Activated CD4-positive, alpha-beta memory T cell treated with anti-CD3 and anti-CD28 coated beads, Interleukin-2, amount 10 ng/mL, durations not matched to agents 7 days and 5 days (primary cell): ENCODE measurements at regions not wholly inside any gene's neighbourhood (a gene's known extent, or its start where the extent isn't known, plus 50 kb on each side); places are given as distances from the start of the nearest gene placed in this dataset.

Experiments used
- CTCF ChIA-PET: fragments of 350-600 bp; sonication (Branson Sonifier 250); formaldehyde crosslinking; loops from one replicate; lab custom pipeline; 2021; ENCODE audit warnings: antibody characterized with exemption, inconsistent platforms; lab: Charles Lee
- POLR2A ChIA-PET: fragments of 350-600 bp; sonication (Branson Sonifier 250); formaldehyde crosslinking; loops from one replicate; lab custom pipeline; 2021; ENCODE audit warnings: antibody characterized with exemption; lab: Charles Lee
- DNase-seq: peaks from one replicate; pipeline ENCODE4 v3.0.0-alpha.2; 2020
- H3K27ac Mint-ChIP-seq: one replicate; pipeline ENCODE4 v1.8.0; 2021; ENCODE audit warnings: mild to moderate bottlenecking, mixed read lengths
- H3K27me3 Mint-ChIP-seq: one replicate; pipeline ENCODE4 v1.8.0; 2021; ENCODE audit warnings: mixed read lengths
- H3K36me3 Mint-ChIP-seq: one replicate; pipeline ENCODE4 v1.8.0; 2021; ENCODE audit warnings: low read depth, mixed read lengths
- H3K4me1 Mint-ChIP-seq: one replicate; pipeline ENCODE4 v1.8.0; 2021; ENCODE audit warnings: mixed read lengths
- H3K4me3 Mint-ChIP-seq: one replicate; pipeline ENCODE4 v1.8.0; 2021; ENCODE audit warnings: mild to moderate bottlenecking, mixed read lengths
- H3K9me3 Mint-ChIP-seq: one replicate; pipeline ENCODE4 v1.8.0; 2021; ENCODE audit warnings: mixed read lengths

DNA sequence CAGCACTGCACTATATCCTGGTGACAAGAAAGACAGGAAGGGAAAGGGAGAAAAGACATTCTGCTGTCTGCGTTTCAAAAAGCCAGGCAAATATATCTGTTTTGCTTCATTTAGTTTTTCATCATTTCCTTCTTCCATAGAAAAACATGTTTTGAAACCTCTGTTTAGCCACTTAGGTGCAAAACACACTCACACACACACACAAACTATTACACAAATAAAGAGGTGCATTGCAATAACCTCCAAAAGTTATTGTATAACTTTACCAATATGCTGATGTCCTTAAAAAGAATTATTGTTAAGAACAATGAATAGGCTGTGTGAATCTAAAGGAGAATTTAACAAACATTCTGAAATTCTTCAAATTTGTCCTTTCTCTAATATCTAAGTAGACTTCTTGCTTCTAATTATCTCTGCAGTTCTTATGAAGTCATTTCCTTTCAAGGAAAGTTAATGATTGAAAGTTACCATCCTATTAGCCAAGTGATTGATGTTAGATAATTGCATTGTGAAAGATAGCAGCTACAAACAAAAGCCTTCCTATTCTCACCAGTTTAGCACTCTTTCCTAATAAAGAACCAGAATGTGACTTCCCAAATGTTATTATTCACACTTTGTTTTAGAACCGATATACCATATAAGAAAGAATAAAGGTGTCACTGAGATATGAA lies 516.7 kb downstream of the KCNJ3 start:
- Mint-ChIP-seq H3K4me1 (no peaks in the 10 kb centered on the region), H3K27me3 (no peaks in the 10 kb centered on the region), H3K9me3 (peaks cover 2% of the 10 kb centered on the region), H3K36me3 (no peaks in the 10 kb centered on the region), H3K27ac (no peak overlapping the region), H3K4me3 (no peak overlapping the region)
- ChIA-PET POLR2A (no interaction called here), CTCF (no interaction called here)
- no peak for DNase-seq

- H3K4me3 Mint-ChIP-seq: no peak overlapping the region
- no peaks in the 10 kb centered on the region for H3K36me3 Mint-ChIP-seq
- no peak for DNase-seq
- no peaks in the 10 kb centered on the region for H3K4me1 Mint-ChIP-seq
- ChIA-PET POLR2A (no interaction called here), CTCF (no interaction called here)
- no peak overlapping the region for H3K27ac Mint-ChIP-seq
- no peaks in the 10 kb centered on the region for H3K27me3 Mint-ChIP-seq
- no peaks in the 10 kb centered on the region for H3K9me3 Mint-ChIP-seq
Measured at GRCh38 chr2:155209696-155210450, 511.4 kb downstream of the KCNJ3 start.

GRCh38 chr2:155203178-155203577 lies 504.7 kb downstream of the KCNJ3 start:
- Mint-ChIP-seq H3K9me3 (no peaks in the 10 kb centered on the region), H3K27me3 (no peaks in the 10 kb centered on the region), H3K4me1 (no peaks in the 10 kb centered on the region), H3K36me3 (no peaks in the 10 kb centered on the region), H3K27ac (no peak overlapping the region), H3K4me3 (no peak overlapping the region)
- no peak for DNase-seq
- ChIA-PET CTCF (no interaction called here), POLR2A (no interaction called here)

DNA sequence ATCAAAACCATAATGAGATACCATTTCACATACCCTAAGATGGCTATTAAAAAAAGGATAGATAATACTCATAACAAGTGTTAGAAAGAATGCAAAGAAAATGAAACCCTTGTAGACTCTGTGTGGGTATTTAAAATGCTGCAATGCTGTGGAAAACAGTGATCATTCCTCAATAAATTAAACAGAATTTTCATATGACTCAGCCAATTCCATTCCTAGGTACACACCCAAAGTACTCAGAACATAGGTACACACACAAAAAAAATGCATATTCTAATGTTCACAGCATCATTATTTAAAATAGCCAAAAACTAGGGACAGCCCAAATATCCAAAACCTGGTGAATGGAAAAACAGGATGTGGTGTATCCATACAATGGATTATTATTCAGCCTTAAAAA lies 502.3 kb downstream of the KCNJ3 start:
- ChIA-PET POLR2A (no interaction called here), CTCF (no interaction called here)
- H3K4me1 Mint-ChIP-seq: no peaks in the 10 kb centered on the region
- DNase-seq: no peak
- H3K27ac Mint-ChIP-seq: no peak overlapping the region
- H3K27me3 Mint-ChIP-seq: no peaks in the 10 kb centered on the region
- no peaks in the 10 kb centered on the region for H3K9me3 Mint-ChIP-seq
- H3K4me3 Mint-ChIP-seq: no peak overlapping the region
- H3K36me3 Mint-ChIP-seq: no peaks in the 10 kb centered on the region

DNA sequence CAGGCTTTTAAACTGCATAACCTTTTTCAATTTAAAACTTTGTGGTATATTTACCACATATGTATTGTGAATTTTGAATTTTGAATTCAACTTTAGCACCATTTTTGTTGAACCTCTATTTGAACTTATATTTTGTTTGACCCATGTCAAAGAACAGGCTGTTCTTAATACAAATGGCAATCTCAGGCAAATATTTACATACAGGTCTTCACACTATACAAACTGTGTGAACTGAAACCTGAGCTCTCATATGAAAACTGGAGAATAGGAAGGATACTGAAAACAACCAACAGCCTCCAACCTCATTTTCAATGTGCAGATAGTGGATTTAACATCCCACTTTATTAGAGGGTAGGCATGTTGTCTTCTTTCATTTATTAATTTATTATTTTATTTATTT lies 491.8 kb downstream of the KCNJ3 start:
- POLR2A ChIA-PET: no interaction called here
- DNase-seq: no peak
- no peaks in the 10 kb centered on the region for H3K36me3 Mint-ChIP-seq

GRCh38 chr2:155178921-155179320 lies 480.4 kb downstream of the KCNJ3 start:
- no peaks in the 10 kb centered on the region for H3K36me3 Mint-ChIP-seq
- ChIA-PET POLR2A (no interaction called here), CTCF (no interaction called here)
- no peak overlapping the region for H3K4me3 Mint-ChIP-seq
- H3K4me1 Mint-ChIP-seq: no peaks in the 10 kb centered on the region
- H3K9me3 Mint-ChIP-seq: peaks cover 4% of the 10 kb centered on the region
- H3K27me3 Mint-ChIP-seq: no peaks in the 10 kb centered on the region
- no peak for DNase-seq
- no peak overlapping the region for H3K27ac Mint-ChIP-seq

More for the DNA sequence above, 491.8 kb downstream of the KCNJ3 start:
- Mint-ChIP-seq H3K27ac (no peak overlapping the region), H3K27me3 (no peaks in the 10 kb centered on the region), H3K4me1 (no peaks in the 10 kb centered on the region), H3K9me3 (peaks cover 7% of the 10 kb centered on the region), H3K4me3 (no peak overlapping the region)
- CTCF ChIA-PET: no interaction called here

DNA sequence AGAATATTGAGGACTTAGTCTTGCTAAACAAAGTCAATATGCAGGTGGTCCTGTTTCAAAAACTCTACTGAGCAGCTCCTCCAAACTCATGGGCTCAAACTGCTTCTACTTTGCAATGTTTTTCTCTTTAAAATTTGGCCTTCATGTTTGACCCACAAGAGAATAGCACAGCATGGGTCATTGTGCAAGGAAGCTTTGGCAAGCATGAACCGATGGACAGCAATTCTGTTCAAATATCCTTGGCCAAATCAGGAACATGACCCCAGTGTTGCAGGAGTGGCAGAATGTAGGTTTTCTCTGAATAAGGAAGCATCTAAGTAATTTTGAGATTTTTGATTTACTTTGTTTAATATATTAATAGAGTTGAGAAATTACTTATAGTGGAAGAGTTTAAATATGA lies 477.9 kb downstream of the KCNJ3 start:
- Mint-ChIP-seq H3K27me3 (no peaks in the 10 kb centered on the region), H3K36me3 (no peaks in the 10 kb centered on the region), H3K9me3 (peaks cover 2% of the 10 kb centered on the region), H3K4me3 (no peak overlapping the region), H3K27ac (no peak overlapping the region), H3K4me1 (no peaks in the 10 kb centered on the region)
- ChIA-PET POLR2A (no interaction called here), CTCF (no interaction called here)
- no peak for DNase-seq

DNA sequence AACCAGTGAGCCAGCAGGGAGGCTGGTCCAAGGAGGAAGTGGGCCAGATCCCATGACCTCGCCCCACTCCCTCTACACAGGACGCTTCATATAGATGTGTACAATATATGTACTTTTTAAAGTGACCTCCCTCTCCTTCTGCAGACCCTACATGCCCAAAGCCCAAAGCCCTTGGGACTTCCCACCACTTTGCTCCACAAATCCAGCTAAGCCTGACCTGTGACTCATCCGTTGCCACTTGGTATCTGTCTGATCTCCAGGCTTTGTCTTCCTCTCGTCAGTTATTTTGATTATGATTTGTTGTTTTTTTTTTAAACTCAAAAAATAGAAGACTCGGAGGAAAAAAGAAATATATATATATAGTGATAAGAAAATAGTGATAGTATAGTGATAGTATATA lies 470.8 kb downstream of the KCNJ3 start:
- H3K27ac Mint-ChIP-seq: no peak overlapping the region
- no peak for DNase-seq
- CTCF ChIA-PET: no interaction called here

GRCh38 chr2:155162494-155162893 lies 464.0 kb downstream of the KCNJ3 start:
- H3K27ac Mint-ChIP-seq: no peak overlapping the region
- CTCF ChIA-PET: no interaction called here
- no peaks in the 10 kb centered on the region for H3K36me3 Mint-ChIP-seq
- DNase-seq: no peak
- H3K27me3 Mint-ChIP-seq: no peaks in the 10 kb centered on the region
- H3K9me3 Mint-ChIP-seq: no peaks in the 10 kb centered on the region
- H3K4me1 Mint-ChIP-seq: no peaks in the 10 kb centered on the region
- POLR2A ChIA-PET: no interaction called here
- H3K4me3 Mint-ChIP-seq: no peak overlapping the region

More for the DNA sequence above, 470.8 kb downstream of the KCNJ3 start:
- Mint-ChIP-seq H3K36me3 (no peaks in the 10 kb centered on the region), H3K4me3 (no peak overlapping the region), H3K4me1 (no peaks in the 10 kb centered on the region), H3K9me3 (peaks cover 8% of the 10 kb centered on the region), H3K27me3 (no peaks in the 10 kb centered on the region)
- POLR2A ChIA-PET: no interaction called here

- Mint-ChIP-seq H3K9me3 (no peaks in the 10 kb centered on the region), H3K4me1 (no peaks in the 10 kb centered on the region)
- CTCF ChIA-PET: no interaction called here
Measured at GRCh38 chr2:155161314-155161713, 462.8 kb downstream of the KCNJ3 start.

DNA sequence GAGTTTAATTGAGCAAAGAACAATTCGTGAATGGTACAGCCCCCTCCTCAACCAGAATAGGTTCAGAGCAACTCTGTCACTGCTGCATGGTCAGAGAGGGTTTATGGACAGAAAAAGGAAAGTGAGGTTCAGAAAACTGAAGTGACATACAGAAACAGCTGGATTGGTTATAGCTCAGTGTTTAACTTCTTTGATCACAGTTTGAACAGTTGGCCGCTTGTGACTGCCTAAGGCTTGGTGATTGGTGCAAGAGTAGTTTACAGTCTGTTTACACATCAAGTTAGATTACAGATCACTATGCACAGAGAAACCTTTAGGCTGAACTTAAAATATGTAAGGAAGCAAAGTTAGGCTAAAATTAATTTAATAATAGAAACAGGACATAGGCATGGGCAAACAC lies 459.2 kb downstream of the KCNJ3 start:
- Mint-ChIP-seq H3K4me3 (no peak overlapping the region), H3K36me3 (no peaks in the 10 kb centered on the region), H3K27ac (no peak overlapping the region), H3K4me1 (no peaks in the 10 kb centered on the region), H3K9me3 (no peaks in the 10 kb centered on the region), H3K27me3 (no peaks in the 10 kb centered on the region)
- ChIA-PET POLR2A (no interaction called here), CTCF (interaction anchor here (0.6 kb wide), 1 partner anchor 20 kb away, joined by 3 read pairs; no protein-coding TSS in a partner anchor)
- no peak for DNase-seq

More at GRCh38 chr2:155161314-155161713, 462.8 kb downstream of the KCNJ3 start:
- no peak overlapping the region for H3K4me3 Mint-ChIP-seq
- no peak for DNase-seq
- POLR2A ChIA-PET: no interaction called here
- no peak overlapping the region for H3K27ac Mint-ChIP-seq
- H3K36me3 Mint-ChIP-seq: no peaks in the 10 kb centered on the region
- H3K27me3 Mint-ChIP-seq: no peaks in the 10 kb centered on the region

GRCh38 chr2:155157065-155157464 lies 458.6 kb downstream of the KCNJ3 start:
- DNase-seq: no peak
- Mint-ChIP-seq H3K4me1 (no peaks in the 10 kb centered on the region), H3K9me3 (no peaks in the 10 kb centered on the region), H3K36me3 (no peaks in the 10 kb centered on the region), H3K4me3 (no peak overlapping the region), H3K27me3 (no peaks in the 10 kb centered on the region), H3K27ac (no peak overlapping the region)
- ChIA-PET CTCF (interaction anchor here (0.6 kb wide), 1 partner anchor 19 kb away, joined by 3 read pairs; no protein-coding TSS in a partner anchor), POLR2A (no interaction called here)

- no peak overlapping the region for H3K4me3 Mint-ChIP-seq
- no peaks in the 10 kb centered on the region for H3K36me3 Mint-ChIP-seq
- no peak for DNase-seq
- ChIA-PET CTCF (no interaction called here), POLR2A (no interaction called here)
- no peaks in the 10 kb centered on the region for H3K4me1 Mint-ChIP-seq
- H3K27me3 Mint-ChIP-seq: no peaks in the 10 kb centered on the region
- H3K27ac Mint-ChIP-seq: no peak overlapping the region
- H3K9me3 Mint-ChIP-seq: peaks cover 2% of the 10 kb centered on the region
Measured at GRCh38 chr2:155151945-155152344, 453.4 kb downstream of the KCNJ3 start.

DNA sequence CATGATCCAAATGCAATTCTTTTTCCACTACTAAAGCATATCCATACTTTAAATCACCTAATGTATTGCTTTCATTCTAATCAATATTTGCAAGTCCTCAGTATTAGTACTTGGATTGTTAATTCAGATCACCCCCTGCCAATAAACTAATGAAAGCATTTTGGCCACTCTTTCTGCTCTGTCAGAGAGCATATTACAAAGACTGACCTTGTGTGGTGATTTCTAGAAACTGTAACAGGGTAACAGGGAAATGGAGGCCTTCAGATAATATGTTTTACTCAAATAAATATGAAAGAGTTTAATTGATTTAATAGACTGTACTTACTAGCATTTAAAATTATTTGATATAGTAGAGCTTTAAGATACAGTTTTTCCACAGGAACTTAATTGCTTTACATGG lies 453.0 kb downstream of the KCNJ3 start:
- H3K4me3 Mint-ChIP-seq: no peak overlapping the region
- peaks cover 2% of the 10 kb centered on the region for H3K9me3 Mint-ChIP-seq
- H3K36me3 Mint-ChIP-seq: no peaks in the 10 kb centered on the region
- no peaks in the 10 kb centered on the region for H3K27me3 Mint-ChIP-seq
- POLR2A ChIA-PET: no interaction called here
- H3K4me1 Mint-ChIP-seq: no peaks in the 10 kb centered on the region
- DNase-seq: no peak
- no peak overlapping the region for H3K27ac Mint-ChIP-seq
- CTCF ChIA-PET: no interaction called here
